GM10248 (cell line): ENCODE measurements at regions not wholly inside any gene's neighbourhood (a gene's known extent, or its start where the extent isn't known, plus 50 kb on each side); places are given as distances from the start of the nearest gene placed in this dataset.

Experiments used
- CTCF ChIA-PET: fragments of 300-600 bp; sonication (Branson Sonifier 250); formaldehyde crosslinking; extraction: SDS; loops from one replicate; lab custom pipeline; 2021; ENCODE audit warnings: antibody characterized with exemption; lab: Yijun Ruan, JAX
- POLR2A ChIA-PET: fragments of 350-650 bp; sonication (Branson Sonifier 250); formaldehyde crosslinking; extraction: SDS; loops from one replicate; lab custom pipeline; 2020; ENCODE audit warnings: antibody characterized with exemption; lab: Yijun Ruan, JAX
- DNase-seq: peaks from one replicate; pipeline ENCODE4 v3.0.0; 2012; ENCODE audit errors: extremely low spot score
- TF ChIP-seq, protein P1 (sequence below): IDR thresholded peaks from 2 replicates; pipeline ENCODE4 v1.5.1; 2012; ENCODE audit warnings: mild to moderate bottlenecking, low read depth; ENCODE audit errors: extremely low read depth, missing control alignments, control extremely low read depth

DNA sequence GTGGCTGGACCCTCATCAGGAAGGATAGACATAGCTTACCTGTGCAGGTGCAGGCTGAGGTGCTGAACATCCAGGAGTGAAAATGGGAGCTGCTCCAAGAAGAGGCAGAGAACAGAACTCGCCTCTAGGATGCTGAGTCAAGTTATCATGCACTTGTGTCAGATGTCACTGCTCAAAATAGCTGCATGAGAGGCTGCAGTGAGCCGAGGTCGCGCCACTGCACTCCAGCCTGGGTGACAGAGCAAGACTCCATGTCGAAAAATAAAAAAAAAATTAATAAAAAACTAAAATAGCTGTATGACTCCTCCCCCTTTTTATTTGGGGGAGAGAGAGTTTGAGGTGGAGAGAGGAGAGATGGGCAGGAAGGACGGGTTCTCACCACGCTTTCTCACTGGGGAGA is 148.8 kb downstream of the FOXL1 start:
- DNase-seq = no peak
- POLR2A ChIA-PET = no interaction called here
- TF ChIP-seq, protein P1, sequence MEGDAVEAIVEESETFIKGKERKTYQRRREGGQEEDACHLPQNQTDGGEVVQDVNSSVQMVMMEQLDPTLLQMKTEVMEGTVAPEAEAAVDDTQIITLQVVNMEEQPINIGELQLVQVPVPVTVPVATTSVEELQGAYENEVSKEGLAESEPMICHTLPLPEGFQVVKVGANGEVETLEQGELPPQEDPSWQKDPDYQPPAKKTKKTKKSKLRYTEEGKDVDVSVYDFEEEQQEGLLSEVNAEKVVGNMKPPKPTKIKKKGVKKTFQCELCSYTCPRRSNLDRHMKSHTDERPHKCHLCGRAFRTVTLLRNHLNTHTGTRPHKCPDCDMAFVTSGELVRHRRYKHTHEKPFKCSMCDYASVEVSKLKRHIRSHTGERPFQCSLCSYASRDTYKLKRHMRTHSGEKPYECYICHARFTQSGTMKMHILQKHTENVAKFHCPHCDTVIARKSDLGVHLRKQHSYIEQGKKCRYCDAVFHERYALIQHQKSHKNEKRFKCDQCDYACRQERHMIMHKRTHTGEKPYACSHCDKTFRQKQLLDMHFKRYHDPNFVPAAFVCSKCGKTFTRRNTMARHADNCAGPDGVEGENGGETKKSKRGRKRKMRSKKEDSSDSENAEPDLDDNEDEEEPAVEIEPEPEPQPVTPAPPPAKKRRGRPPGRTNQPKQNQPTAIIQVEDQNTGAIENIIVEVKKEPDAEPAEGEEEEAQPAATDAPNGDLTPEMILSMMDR = no peak
- CTCF ChIA-PET = no interaction called here

DNA sequence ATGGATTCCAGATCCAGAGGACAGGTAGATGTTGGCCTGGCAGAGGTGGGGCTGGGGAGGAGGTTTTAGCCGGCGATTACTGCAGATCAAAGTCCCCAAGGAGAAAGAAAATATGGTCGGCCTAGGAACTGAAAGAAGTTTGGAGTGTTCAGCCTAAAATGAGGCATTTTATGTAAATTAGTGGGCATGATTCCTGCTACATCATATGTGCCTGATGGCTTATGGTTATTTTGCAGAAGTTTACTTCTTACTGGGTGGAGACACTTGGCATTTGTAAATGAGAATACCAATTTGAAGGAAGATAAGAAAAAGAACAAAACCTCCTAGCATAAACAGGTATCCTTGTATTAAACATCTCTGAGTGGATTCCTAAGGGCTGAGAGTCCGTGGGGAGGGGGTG is 149.3 kb downstream of the FOXL1 start:
- POLR2A ChIA-PET = no interaction called here
- DNase-seq = no peak
- CTCF ChIA-PET = no interaction called here
- TF ChIP-seq, protein P1 = no peak

DNA sequence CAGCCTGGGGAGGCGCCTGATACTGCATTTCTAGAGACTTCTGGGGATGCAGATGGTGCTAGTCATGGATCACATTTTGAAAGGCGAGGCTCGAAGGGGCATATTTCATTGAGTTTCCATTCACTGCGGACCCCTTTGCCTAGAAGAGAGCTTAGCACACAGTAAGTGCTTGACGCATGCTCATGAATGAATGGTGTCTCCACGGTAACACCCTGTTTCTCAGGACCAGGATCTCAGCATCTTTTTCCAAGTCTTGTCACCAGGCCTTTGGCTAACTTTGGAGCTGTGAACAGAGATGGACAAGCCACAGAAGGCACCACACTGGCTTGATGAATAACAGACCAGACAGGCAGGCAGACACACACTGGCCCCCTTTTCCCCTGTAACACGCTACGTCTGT is 151.3 kb downstream of the FOXL1 start:
- DNase-seq = no peak
- TF ChIP-seq, protein P1 = no peak
- POLR2A ChIA-PET = no interaction called here
- CTCF ChIA-PET = no interaction called here

DNA sequence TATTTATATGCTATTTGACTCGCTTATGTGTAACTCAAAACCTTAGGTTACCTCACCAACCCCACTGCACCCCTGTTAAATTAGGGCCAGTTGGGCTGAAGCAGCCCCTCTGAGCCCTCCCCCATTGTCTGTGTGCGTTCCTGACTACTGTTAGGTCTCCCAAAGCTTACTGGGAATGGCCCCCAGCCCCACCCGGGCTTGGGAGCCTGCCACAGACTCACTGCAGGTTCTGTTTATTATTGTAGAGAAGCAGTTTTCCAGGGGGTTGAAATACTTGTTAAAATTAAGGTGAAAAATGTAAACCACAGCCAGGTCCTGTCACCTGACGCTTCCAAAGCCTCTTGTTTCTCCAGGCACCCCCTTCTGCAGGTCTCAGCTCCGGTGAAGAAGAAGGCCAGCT is 151.7 kb downstream of the FOXL1 start:
- POLR2A ChIA-PET = no interaction called here

DNA sequence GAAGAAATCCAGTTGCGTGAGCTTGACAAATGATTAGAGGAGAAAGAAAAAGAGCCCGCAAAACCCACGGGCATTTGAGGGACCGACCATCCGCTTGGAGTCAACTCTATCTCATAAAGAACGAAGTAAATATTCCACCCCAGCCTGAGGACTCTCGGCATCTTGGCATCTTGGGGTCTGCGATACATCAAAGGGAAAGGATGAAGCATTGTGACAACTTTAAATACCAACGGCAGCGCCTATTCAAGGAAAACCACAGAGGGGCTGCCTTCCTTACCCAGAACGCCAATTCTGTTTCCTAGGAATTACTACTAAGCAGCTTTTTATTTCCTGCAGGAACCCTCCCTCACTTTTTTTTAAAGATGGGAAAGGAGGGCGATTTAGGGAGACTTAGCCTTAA is 152.2 kb downstream of the FOXL1 start:
- no peak for DNase-seq
- ChIA-PET POLR2A (no interaction called here), CTCF (no interaction called here)
- TF ChIP-seq, protein P1 = no peak

More for the DNA sequence above, 151.7 kb downstream of the FOXL1 start:
- TF ChIP-seq, protein P1 = no peak
- CTCF ChIA-PET = no interaction called here
- DNase-seq = no peak

DNA sequence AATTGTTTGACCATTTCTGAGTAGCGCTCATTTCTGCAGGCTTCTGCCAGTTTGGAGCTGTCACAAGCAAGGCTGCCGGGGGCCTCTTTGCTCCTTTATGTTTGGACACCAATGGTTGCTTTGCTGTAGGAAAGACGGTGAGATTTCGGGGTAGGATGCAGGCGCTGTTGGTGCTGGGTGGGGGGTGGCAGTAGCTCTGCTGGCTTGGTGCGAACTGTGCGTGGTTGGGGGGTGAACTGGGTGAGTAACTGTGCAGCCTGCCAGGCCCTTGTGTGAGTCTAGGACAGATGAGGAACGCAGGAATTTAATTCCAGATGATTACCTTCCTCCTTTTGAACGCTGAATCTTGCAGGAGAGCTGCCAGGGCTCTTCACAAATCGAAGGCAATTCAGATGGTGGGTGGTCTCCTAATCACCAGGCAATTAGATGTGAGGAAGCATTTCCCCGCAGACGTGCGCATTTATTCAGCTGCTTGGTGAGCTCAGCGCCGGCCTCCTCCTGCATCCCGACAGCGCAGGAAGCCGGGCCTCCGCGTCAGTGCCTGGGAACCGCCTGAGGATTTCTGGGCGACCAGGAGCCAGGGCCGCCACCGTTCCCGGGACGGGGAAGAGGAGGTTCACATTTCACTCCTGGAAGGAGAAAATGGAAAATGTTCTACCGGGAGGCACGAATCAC is 154.4 kb downstream of the FOXL1 start:
- no peak for DNase-seq
- TF ChIP-seq, protein P1 = no peak
- ChIA-PET CTCF (no interaction called here), POLR2A (no interaction called here)
